COLO668 (cell line): ENCODE measurements at regions not wholly inside any gene's neighbourhood (a gene's known extent, or its start where the extent isn't known, plus 50 kb on each side); places are given as distances from the start of the nearest gene placed in this dataset.

Experiments
- DNase-seq: peaks from one replicate; lab custom pipeline; 2025; ENCODE audit not compliant: unreplicated experiment; lab: John Stamatoyannopoulos, UW

- no peak for DNase-seq
Observed at GRCh38 chr12:90017316-90017715, 308.7 kb upstream of the ATP2B1 start.

DNA sequence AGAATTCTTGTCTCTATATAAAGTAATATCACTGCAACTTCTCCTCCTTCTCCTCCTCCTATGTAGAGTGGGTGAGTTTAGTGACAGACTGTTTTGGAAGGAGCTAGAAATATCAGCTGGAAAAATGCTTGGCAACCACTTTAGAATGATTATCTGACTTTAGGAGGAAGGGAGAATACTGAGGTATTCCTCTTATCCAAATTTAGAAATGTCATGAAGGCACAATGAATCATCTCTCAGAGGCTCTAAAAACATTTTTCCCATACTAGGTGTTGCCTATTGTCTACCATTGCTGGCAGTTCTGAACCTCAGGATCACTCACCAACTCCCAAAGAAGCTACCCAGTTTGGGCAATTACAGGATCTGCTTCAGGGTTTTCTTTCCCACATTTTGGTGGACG is 306.6 kb upstream of the ATP2B1 start:
- DNase-seq, result no peak

DNA sequence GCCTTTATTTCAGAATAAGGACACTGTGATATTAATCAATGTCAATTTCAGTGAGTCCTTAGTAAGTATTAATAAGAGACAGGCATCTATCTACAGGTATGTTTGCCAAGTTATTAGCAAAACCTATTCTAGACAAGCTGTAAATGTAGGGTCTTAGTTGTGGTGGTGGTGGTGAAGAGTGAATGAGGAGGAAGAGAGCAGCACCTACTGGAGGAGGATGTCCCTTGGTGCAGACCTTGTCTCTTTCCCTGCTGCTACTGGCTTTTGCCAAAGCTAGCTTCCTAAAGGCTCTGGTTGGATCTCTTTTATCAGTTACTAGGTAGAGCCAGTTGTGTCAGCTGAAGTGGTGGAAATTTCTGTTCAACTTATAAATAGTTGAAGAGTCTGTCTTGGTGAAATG is 304.8 kb upstream of the ATP2B1 start:
- no peak for DNase-seq

- DNase-seq, result no peak
Observed at GRCh38 chr12:90010089-90010488, 301.5 kb upstream of the ATP2B1 start.

- DNase-seq, result no peak
Observed at GRCh38 chr12:90008277-90008676, 299.6 kb upstream of the ATP2B1 start.

GRCh38 chr12:90004319-90005074 is 295.9 kb upstream of the ATP2B1 start:
- no peak for DNase-seq

DNA sequence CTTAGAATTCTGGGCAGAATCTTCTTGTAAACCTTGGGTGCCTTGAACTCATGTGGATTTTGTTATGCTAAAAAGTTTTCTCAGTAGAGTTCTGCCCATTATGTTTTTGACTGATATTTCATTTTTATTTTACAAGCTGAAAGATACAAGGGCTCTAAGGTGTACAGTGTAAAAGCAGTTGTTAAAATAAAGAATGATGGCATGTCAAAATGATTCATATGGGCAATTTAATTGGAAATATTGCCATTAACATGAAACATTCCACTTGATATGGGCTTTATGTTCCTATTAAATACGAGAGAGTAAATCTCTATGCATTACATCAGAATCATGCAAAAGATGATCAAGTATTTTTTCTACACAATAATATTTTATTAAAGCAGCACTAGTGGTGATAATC is 295.1 kb upstream of the ATP2B1 start:
- DNase-seq, result no peak

- no peak for DNase-seq
Observed at GRCh38 chr12:90000721-90001120, 292.1 kb upstream of the ATP2B1 start.

DNA sequence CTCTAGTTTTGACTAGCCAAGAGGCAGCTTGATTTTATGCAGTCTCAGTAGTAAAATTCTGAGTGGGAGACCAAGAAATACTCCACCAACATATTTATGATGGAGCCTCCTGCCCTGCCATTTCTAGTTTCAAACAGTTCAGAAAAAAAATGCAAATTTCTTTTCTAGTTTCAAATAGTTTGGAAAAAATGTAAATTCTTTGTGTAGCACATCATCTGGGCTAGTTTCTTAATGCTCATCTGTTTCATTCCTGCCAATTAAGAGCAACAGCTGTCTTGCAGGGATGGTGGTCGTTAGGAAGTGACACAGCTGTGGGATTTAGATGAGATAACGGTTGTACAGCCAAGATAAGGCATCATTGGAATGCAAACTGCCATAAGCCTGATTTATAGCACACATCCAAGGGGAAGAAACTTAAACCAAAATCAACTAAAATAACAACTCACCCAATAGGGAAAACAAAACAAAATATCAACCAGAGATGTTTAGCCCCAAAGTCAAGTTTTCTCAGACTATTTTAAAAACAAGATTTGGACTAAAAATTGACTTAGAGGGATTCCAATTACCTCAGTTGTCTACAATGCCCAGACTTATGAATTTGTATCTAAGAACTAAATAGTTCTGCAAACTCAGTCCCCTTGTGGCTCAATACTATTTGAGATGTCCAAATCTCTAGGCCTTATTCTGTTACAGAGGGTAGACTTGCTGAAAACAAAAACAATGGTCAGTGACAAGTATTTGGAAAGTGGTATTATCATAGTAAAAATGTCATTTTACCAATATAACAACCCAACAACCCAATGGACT is 291.3 kb upstream of the ATP2B1 start:
- no peak for DNase-seq

DNA sequence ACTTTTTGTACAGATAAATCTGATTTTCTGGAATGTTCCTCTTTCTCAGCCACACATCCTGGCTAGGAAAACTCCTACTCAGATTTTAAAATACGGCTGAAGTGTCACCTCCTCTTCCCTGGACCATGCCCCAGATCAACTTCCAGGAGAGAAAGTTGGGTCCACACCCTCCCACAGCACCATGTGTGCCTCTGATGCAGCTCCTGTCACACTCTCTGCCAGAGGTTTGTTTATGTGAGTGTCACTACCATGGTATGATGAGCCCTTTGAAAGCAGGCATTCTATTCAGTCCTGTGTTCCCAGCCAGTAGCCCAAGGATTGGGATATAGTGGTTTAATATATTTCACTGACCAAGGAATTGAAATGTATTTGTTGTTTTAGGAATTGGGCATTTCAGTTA is 287.2 kb upstream of the ATP2B1 start:
- DNase-seq, result no peak

DNA sequence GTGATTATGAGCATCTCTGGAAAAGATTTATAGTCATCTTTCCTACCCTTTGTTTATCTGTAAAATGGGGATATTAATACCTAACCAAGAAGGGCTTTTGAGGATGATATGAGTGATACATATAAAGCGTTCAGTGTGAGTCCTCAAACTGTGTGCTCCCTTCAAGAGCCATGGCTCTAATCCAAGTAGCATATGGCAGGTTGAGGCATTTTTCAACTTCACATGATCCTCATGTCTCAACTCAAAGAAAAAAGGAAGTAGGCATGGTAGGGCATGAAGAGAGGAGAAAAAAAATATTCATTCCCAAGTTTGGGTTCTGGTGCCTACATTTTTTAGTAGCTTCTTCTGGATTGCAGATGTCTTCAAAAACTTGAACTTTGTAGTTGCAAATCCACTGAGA is 286.3 kb upstream of the ATP2B1 start:
- DNase-seq, result no peak

DNA sequence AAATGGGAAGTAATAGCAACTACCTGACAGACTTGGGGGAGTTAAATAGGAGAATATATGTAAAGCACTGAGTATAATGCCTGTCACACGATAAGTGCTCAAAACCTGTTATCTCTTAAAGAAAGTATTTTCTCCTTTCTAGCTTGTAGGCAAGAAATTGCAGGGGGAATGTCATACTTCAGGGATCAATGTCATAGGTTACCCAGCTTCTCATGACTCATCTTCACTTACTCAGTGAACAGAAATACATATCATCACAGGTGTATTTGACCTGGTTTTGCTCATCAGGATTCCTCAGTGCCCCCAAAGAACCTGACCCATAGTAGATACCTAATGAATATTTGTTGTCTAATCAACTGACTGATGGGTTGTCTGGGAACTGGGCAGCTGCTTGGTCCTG is 285.0 kb upstream of the ATP2B1 start:
- no peak for DNase-seq

- no peak for DNase-seq
Observed at GRCh38 chr12:89992668-89993451, 284.2 kb upstream of the ATP2B1 start.

DNA sequence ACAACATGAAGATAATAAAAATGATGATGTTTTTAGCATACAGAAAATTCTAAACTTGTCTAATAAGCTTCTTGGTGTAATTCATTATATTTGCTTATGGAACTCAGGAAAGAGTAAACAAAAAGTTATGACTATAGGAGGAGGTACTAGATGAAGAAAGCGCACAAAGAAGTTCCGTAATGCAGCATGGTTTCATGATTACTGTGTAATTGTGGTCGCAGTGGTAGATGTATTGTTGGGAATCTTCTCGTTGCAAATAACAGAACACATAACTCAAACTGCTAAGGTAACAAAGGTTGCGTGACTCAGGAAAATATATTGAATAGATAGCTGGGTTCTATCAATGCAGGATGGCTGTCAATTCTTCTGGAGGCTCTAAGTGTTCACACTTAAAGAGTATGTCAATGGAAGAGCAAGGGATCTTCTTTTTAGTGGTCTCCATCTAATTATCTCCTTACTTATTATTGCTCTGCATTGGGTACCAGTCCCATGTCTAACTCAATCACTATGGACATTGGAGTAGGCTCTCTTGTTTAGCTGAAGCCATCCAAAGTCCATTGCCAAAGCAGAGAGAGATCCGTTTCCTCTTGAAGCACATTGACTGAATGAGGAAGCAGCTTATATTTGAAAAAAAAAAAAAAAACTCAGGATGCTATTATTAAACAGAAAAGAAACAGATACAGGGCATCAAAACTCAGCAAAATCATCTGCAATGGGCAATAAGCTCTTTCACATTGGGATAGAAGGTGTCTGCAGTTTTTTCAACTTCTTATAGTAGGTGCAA is 283.4 kb upstream of the ATP2B1 start:
- DNase-seq, result no peak

DNA sequence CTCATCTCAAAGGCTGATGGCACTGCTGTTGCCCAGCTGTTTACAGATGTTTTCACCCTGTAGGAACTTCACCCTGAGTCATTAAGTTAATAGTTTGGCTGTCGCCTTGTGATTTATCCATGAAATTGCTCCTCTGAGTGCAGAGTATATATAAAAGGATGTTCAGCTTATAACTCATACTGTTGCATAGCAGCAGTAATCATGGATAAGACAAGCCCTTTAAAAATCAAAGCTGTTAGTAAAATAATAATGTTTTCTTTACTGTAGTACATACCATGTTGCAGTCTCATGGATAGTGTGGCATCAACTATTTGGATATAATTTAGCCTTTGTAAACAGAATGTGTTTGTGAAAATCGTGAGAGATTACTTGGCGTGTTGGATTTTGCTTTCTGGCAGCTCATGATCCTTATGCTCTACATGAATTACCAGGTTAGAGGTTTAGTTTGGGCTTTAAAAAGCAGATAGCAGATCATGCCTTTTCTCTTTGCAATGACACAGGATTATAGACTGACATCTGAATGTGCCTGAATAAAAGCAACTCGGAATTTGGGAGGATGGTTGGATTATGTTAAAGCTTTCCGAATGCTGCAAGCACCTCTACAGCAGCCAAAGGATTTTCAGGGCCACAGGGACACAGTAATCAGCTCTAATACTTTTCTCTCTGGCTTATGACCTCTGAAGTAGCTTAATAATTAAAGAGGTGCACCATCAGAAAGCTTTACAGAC is 279.7 kb upstream of the ATP2B1 start:
- DNase-seq, result no peak

DNA sequence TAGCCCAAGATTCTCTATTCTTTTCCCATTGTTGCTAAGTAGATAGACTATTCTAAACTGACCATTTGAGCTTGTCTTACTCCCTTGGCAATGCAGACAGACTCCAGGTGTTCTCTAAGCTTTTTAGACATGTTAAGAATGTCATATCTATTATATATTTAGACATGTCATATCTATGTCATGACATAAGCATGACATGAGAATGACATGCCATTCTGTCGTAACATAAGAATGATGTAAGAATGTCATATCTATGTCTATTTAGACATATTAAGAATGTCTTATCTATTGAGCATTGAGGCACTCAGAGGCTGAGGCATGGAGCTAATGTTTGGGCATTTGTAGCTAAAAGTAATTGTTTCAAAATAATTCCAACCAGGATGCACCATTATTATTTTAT is 277.3 kb upstream of the ATP2B1 start:
- no peak for DNase-seq

- no peak for DNase-seq
Observed at GRCh38 chr12:89984846-89985245, 276.2 kb upstream of the ATP2B1 start.

DNA sequence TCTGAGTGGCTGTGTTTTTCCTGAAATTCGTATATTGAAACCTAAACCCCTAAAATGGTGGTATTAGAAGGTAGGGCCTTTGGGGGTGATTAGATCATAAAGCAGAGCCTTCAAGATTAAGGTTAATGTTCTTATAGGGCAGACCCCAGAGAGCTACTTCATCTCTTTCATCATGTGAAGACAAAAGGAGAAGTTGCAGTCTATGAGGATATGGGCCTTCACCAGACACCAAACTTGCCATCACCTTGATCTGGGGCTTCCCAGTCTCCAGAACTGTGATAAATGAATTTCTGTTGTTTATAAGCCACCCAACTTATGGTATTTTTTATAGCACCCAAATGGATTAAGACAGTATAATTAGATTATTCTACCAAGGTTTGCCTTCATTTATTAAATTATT is 275.0 kb upstream of the ATP2B1 start:
- no peak for DNase-seq

GRCh38 chr12:89980236-89980635 is 271.6 kb upstream of the ATP2B1 start:
- no peak for DNase-seq

GRCh38 chr12:89977405-89978085 is 268.9 kb upstream of the ATP2B1 start:
- no peak for DNase-seq
